Femur (tissue), 1 donor: ENCODE measurements at regions not wholly inside any gene's neighbourhood (a gene's known extent, or its start where the extent isn't known, plus 50 kb on each side); places are given as distances from the start of the nearest gene placed in this dataset.

Experiments
- DNase-seq: peaks from one replicate; pipeline ENCODE4 v3.0.0-alpha.2; 2017

DNA sequence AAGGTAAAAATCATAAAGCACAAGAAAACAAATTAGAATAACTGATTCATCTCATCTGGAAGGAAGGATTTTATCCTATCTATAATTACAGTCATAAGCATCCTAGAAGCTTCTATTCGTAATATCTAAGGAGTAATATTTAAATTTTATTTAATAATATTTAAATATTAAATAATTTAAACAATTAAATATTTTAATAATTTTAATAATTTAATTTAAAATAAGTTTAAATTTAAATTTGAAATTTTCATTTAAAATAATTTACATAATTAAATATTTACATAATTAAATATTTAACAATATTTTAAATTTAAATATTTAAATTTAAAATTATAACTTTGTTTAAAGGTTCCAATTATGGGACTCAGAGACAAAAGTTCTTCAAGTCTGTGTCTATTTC is 127.5 kb upstream of the GK2 start:
- no peak for DNase-seq

DNA sequence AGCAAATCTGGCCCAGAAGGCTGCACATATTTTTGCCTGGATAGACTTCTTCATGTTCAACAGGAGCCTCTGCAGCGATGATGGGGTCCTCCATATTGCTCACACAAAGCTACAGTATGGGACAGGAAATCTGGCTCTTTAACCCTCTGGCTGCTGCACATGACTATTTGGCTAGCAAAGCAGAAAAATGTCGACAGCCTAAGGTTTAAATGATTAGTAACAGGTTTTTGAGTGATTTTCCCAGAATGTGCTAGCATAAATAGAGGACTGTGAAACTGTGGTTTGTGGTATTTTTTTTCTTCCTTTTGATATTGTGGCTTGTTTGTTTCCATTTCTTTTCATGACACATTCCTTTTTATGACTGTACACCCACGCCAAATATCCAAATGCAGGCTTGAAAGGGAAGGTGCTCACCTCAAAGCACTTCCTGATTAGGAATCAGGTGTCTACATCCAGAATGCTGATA is 120.2 kb upstream of the GK2 start:
- DNase-seq: no peak

DNA sequence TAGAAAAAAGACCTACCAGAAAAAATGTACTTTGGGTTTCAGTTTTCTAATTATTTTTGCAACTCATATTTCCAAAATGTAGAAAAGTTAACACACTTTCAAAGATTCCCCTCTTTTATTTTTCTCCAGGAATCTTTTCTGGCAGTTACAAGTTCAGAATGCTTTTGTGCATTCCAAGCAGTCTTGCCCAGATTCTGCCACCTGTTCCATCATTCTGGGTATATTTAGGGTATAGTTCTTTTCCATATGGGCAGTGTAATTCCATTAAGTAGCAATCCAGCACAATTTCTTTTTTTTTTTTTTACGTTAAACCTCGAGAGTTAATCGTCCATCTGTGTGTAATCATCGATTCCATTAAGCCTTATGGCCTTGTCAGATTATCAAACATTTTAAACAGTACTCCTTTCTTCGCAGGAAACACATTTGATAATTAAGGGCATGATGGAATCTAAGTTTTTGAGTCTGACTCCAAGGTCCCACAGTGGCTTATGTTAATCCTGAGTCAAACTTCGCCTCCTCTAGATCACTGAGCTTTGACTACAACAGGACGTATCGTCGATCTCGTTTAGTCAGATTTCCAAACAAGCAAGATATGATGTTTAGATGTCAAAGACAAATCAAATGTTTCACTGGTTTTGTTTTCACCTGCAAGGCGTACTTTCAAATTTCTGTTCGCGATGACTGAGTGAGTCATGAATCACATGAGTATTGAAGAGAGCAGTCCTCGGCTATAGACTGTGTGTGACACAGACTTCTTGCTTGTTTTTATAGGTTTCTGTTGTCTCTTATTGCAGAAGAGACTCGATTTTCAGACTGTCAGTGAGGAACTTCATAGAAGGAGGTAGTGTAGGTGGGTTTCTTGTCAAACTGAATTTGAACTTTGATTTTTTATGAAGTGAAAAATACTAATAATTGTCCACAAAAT is 118.9 kb upstream of the GK2 start:
- peak; percentile 20 for DNase-seq

DNA sequence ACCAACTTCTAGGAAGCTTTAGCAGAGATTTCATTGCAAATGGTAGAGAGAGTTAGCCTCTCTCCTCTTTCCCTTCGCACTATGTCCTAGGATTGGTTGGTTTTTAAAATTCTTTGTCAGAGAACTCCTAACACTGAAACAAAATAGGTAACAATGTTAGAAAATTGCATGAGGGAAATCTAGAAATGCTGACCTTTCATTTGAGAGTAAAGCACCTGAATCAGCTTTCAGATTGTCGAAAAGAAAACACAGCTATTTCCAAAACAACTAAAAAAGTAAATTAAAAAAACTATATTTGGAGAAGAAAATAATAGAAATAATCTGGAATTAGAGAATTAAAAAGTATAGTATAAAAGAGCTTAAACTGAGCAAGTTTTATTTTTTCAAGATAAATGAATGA is 108.1 kb upstream of the GK2 start:
- no peak for DNase-seq

DNA sequence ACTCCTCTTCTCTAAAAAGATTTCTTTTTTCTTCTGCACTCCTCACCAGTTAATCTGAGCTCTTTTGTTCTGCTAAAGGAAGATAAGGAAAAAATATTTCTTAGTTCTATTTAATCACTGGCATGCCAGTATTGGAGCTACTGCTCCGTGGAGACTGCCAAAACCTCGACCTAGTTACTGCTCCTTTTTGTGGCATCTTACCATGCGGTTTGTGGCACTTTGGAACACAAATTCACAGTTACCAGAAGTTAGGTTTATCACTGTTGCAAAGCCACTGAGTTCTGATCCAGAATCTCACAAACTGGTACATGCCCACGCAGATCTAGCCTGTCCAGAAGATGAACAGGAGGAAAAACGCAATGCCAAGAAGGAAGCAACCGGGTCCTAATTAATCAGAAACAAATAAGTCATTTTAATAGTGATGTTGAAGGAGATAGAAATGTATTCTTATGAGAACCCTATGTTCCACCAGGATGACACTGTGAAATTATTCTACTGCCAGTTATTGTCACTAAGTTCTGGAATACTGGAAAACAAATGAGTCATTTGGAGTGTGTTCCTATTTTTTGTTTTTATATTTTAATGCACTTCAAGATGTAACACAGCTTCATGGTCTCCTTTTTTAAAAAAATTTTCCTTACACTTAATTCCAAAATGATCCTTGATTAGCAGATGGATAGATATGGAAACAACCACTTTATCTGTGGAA is 106.7 kb upstream of the GK2 start:
- DNase-seq: no peak

DNA sequence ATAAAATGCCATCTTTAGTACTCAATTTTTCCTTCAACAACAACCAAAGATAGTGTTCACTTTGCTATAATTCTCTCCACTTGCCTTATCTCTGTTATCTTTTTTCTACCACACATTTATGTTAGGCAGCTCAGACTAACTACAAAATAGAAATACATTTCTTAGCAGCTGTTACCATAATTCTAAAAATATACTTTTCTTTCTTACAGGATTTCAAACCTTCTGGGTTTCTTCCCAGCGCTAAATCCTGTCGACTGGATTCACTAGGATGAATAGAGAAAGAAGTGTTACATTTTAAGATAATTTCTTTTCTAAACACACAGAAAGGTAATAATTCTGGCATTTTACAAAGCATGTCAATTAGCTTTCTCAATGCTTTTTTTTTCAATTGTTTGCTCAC is 105.5 kb upstream of the GK2 start:
- no peak for DNase-seq

DNA sequence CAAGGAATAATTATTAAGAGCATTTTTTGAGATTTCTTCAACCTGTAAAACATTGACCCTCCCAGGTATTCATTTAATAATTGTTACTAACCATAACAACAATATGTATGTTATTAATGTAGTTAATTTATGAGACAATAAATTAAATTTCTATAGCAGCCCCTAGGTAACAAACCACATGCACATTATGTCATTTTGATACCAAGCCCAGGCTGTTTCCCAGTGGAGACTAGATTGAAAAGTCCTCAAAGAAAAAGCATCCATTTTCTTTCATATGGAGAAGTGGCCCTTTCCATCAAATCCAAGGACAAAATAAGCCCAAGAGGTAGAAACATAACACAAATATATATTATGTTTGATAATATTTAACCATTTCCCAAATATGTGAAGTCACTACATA is 104.3 kb upstream of the GK2 start:
- DNase-seq: no peak

DNA sequence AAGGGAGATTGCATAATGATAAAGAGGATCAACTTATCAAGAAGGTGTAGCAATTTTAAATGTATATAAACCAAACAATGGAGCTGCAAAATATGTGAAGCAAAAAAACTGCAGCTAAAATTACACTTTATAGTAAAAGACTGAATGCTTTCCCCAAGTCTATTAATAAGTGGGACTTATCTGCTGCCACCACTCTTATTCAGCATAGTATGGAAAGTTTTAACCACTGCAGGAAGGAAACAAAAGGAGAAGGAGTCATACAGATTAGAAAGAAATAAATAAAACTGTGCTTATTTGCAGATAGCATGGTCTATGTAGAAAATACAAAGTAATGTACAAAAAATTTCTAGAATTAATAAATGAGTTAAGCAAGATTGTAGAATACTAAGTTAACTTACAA is 94.1 kb upstream of the GK2 start:
- no peak for DNase-seq

DNA sequence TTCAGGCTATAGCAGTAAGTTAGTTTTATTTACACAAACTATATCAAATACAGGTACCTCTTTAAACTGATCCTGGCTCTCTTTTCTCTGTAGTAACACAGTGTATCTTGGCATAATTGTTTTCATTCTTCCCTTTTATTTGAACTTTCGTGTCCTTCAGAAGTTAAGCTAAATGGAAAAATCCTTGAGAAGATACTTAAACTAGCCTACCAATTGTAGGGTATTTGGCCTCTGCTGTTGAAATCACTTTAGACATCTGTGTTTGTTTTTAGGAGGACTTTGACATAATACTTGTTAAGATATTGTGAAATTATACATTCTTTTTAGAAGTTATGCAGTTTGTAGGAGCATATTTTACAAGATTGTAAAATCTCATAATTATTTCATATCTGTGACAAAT is 90.3 kb upstream of the GK2 start:
- DNase-seq: no peak

DNA sequence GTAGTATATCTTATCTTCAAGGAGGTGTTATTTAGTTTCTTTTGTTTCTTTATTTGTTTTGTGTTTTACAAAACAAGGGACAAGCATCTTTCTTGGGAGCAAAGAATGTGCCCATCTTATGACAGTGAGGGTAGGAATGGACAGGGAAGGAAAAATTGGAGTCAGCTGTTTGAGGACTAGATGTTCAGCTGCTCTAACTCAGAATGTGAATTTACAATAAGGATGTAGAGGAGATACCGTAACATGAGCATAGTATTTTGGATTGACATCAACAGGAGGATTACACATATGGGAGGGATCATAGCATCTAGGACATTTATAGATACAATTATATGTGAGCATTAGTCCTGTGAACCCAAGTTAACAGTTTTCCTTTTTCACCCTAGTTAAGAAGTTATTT is 89.0 kb upstream of the GK2 start:
- DNase-seq: no peak

DNA sequence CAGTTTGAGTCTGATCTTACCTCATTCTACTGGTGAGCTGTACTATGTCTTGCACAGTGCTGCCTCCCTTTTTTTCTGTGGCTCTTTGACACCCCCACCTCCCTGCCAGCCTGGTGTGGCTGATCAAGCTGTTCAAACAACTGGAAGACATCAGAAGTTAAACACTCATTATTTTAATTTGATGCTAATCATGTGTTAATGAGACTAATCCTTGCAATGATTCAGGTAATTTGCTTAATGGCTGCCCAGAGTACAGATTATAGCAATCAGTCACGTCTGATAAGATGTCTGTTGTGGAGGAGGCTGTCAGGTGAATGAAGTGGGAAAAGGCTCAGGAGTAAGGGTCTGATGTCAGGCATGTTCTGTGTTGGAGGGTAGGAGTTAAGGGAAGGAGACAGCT is 87.4 kb upstream of the GK2 start:
- DNase-seq: no peak

DNA sequence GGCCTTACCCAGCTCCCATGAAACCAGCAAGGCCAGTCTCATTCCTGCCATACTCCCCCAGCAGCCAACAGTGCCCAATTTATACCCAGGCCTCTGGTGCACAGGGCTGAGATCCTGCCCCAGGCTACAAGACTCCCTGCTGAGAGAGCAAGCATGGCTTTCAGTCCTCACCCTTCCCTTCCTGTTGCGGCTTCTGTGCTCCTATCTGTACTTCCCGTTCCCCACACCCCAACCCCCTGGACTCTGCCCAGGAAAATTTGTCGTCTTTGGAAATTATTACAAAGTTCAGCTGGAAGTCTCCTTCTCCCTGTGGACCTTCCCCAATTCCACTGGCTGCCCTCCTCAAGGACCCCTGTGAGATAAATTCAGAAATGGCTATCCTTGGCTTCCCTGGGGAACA is 84.1 kb upstream of the GK2 start:
- no peak for DNase-seq

DNA sequence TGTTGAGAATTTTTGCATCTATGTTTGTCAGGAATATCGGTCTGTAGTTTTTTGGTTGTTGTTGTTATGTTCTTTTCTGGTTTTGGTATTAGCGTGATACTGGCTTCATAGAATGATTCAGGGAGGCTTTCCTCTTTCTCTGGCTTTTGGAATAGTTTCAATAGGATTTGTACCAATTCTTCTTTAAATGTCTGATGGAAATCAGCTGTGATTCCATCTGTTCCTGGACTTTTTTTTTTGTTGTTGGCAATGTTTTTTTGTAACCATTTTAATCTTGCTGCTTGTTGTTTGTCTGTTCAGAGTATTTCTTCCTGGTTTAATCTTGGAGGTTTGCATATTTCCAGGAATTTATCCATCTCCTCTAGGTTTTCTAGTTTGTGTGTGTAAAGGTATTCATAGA is 81.5 kb upstream of the GK2 start:
- no peak for DNase-seq

DNA sequence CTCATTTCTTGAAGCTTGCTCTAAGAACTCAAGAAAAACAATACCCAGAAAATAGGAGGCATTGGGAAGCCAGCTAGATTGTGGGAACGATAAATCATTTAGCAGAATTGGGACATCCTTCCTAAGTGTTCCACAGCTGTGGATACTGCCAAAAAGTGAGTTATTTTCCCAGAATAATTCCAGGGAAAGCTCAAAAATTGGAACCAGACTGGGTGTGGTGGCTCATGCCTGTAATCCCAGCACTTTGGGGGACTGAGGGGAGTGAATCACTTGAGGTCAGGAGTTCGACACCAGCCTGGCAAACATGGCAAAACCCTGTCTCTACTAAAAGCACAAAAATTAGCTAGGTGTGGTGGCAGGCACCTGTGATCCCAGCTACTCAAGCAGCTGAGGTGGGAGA is 68.2 kb upstream of the GK2 start:
- no peak for DNase-seq

DNA sequence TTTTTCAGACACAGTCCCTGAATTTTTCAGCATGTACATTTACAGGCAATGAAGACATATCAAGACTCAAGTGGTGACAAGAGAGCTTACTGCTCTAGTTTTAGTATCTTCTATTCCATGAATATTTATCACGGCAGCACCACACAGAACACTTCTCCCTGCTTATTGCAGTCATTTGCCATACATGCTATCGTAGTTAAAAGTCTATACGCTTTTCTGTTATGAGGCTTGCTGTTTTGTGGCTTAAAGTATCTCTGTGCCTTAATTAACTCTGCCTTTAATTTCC is 65.4 kb upstream of the GK2 start:
- no peak for DNase-seq

DNA sequence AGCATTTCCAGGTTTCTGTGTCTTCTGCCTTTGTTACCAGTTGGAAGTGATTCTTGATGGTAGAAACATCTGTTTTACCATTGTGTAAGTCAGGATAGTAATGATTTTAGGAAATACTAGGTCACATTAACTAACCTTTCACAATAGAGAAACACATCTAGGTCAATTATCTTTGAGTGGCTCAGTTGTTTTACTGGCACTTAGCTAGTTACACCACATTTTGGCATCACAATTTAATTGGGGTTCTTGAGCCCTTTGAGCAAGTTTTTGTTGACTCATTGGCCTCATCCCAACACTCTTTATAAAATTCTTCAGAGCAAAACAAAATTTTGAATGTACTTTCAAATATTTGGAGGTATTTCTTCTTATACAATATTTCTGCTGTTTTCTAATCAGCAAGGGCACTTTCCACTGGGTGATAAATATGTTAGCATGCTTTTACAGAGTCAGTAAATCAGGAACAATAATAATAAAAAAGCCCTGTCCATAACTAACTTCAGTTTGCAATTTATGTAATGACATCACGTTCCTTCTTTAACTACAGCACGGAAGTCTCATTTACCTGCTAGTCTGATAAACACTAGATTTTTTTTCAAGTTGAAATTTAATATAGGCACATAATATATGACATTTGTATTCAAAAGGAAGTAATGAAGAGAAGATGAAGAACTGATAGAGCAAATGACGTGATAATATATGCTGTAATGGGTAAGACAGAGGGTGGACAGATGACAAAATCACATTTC is 64.8 kb upstream of the GK2 start:
- no peak for DNase-seq

DNA sequence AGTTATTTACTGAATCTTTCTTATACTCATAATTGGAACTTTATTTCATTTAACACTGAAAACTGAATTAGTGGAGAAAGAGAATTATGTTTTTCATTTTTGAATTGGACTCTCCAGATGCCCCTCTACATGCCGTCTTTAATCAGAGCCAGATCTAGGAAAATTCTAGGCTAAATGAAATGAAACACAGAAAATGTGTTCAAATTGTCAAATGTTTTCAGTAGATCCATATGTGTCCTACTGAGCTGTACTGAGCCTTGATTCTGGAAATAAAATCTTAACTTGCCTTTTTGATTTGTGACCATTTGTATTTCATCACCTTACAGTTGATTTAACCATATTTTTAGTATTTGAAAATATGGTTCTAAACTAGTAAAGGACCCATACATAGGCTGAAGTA is 64.0 kb upstream of the GK2 start:
- no peak for DNase-seq

DNA sequence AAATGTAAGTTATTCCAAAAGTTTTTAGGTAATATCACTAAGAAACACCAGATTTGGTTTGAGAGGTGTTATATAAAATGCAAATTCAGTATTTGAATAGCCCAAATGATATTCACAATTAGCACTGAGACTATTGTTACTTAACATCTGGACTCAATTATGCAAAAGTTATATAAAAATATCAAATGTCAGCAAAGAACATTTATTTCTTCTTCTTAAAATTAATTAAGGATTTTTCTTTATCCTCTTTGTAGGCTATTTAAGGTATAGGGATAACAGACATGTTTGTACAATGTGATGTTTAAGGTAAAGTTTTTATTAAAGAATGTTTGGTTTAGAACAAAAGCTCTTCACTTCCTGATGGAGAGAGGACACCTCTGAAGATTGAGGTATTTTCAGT is 63.3 kb upstream of the GK2 start:
- DNase-seq: no peak

DNA sequence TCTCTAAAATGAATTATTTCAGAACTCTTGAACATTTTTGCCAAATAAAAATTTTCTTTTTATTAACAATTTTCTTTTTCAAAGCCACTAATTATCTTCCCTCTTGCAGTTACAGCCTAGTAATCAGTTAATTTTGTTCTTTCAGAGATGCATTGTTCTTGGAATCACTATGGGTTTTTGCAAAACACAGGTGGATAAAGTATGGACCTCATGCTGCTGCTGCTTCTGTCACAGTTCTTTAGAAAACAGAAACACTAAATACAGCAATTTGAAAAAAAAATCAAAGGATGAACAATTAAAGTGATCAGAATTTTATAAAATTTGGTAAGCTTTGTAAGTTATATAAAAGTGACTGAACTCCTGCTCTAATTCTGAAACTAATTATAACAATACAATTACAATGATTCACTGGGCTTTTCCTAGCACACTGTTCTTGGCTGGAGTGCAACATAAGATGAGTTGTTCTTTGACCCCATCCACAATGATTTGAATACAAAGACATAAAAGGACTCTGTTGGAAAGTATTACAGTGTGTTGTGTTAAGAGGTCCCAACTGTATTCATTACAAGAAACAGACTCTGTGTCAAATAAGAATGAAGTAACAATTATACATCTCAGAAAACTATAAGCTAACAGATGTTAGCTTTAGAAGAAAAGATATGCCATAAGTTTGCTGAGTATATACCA is 59.4 kb upstream of the GK2 start:
- DNase-seq: no peak

DNA sequence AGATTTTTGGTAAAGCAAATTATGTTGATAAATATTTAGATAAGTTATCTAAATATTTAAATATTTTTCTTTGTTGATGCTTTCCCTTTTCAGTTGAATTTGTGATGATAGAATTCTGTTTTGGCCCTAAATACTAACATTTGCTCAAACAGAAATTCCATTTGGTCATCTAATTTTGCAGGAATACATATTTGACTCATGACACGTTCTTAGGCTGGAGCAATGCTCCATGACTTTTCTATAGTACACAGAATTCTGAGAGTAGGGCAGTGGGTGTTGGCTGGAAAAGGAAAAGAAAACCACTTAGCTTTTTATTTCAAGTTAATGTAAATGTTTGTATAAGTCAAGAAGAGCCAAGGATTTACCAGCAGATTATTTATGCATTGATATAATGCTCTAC is 58.6 kb upstream of the GK2 start:
- no peak for DNase-seq
